ENCODE measurements at regions not wholly inside any gene's neighbourhood (a gene's known extent, or its start where the extent isn't known, plus 50 kb on each side); places are given as distances from the start of the nearest gene placed in this dataset.

DNA sequence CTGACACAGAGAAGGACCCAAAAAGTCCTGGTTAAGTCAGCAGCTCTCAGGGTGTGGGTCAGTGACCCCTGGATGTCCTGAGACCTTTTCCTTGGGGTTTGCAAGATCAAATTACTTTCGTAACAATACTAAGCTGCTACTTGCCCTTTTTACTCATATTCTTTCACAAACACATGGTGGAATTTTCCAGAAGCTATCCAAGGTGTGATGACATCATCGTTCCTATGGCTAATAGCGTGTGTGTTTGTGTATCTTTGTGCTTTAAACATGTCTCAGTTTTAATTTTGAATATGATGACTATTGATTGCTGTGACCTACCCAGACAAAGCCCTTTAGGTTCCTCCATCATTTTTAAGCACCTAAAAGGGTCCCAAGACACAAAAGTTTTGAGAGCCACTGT lies 176.2 kb downstream of the PHETA1 start:
- no peak for TF ChIP-seq CTCF (IDR thresholded peaks at IDR 0.05; ENCODE audit: low read depth, low read length, missing control alignments)
- no peak overlapping the region for H3K4me3 ChIP-seq (ENCODE audit: low read depth, low read length)
- in situ Hi-C loops (cut with HindIII; ENCODE audit: low sequenced_read_pairs) = no loop called here
- no peak for DNase-seq (ENCODE audit: low read depth)

GRCh38 chr12:111190741-111191526 lies 178.0 kb downstream of the PHETA1 start:
- DNase-seq (ENCODE audit: low read depth) = no peak
- TF ChIP-seq CTCF (IDR thresholded peaks at IDR 0.05; ENCODE audit: low read depth, low read length, missing control alignments) = no peak
- no peak overlapping the region for H3K4me3 ChIP-seq (ENCODE audit: low read depth, low read length)
- in situ Hi-C loops (cut with HindIII; ENCODE audit: low sequenced_read_pairs) = no loop called here

GRCh38 chr12:111189792-111190191 lies 179.1 kb downstream of the PHETA1 start:
- DNase-seq (ENCODE audit: low read depth) = no peak
- H3K4me3 ChIP-seq (ENCODE audit: low read depth, low read length) = no peak overlapping the region
- in situ Hi-C loops (cut with HindIII; ENCODE audit: low sequenced_read_pairs) = no loop called here
- no peak for TF ChIP-seq CTCF (IDR thresholded peaks at IDR 0.05; ENCODE audit: low read depth, low read length, missing control alignments)

GRCh38 chr12:111188436-111188835 lies 180.5 kb downstream of the PHETA1 start:
- in situ Hi-C loops (cut with HindIII; ENCODE audit: low sequenced_read_pairs) = no loop called here
- no peak overlapping the region for H3K4me3 ChIP-seq (ENCODE audit: low read depth, low read length)
- no peak for DNase-seq (ENCODE audit: low read depth)
- no peak for TF ChIP-seq CTCF (IDR thresholded peaks at IDR 0.05; ENCODE audit: low read depth, low read length, missing control alignments)

DNA sequence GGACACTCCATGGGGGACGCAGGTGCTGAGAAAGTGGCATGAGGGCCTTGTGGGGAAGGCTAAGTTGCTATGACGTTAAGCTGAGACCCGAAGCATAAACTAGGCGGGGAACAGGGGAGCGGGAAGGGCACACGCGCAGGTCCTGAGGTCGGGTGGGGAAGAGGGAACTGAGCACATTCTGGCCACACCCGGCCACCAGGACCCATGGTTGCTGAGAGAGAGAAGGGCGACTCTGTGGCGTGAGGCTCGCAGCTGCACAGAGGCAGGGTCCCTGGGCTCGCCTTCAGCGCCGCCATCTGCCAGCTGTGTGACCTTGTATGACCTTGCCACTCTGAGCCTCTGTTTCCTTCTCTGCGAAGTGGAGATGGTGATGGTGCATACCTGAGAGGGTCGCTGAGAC lies 182.5 kb downstream of the PHETA1 start:
- DNase-seq (ENCODE audit: low read depth) = no peak
- TF ChIP-seq CTCF (IDR thresholded peaks at IDR 0.05; ENCODE audit: low read depth, low read length, missing control alignments) = no peak
- no peak overlapping the region for H3K4me3 ChIP-seq (ENCODE audit: low read depth, low read length)
- in situ Hi-C loops (cut with HindIII; ENCODE audit: low sequenced_read_pairs) = no loop called here

- H3K4me3 ChIP-seq (ENCODE audit: low read depth, low read length) = no peak overlapping the region
- in situ Hi-C loops (cut with HindIII; ENCODE audit: low sequenced_read_pairs) = no loop called here
- no peak for TF ChIP-seq CTCF (IDR thresholded peaks at IDR 0.05; ENCODE audit: low read depth, low read length, missing control alignments)
- no peak for DNase-seq (ENCODE audit: low read depth)
These were observed 183.0 kb downstream of the PHETA1 start for GRCh38 chr12:111185889-111186227.

Data from astrocyte of the cerebellum (primary cell).